Spleen (tissue), 7 donors: ENCODE measurements at regions not wholly inside any gene's neighbourhood (a gene's known extent, or its start where the extent isn't known, plus 50 kb on each side); places are given as distances from the start of the nearest gene placed in this dataset.

ENCODE experiments used
- CTCF ChIP-seq, 11 experiments: fragments of 200-600 bp in 7 of 11; fragments of 450-650 bp in 4 of 11; sonication (generic) in 4 of 11; IDR thresholded peaks in 8 of 11; conservative IDR thresholded peaks in 3 of 11; 1 replicate in 7 of 11; 2 replicates in 4 of 11; pipeline versions ENCODE4 v1.4.0 to v1.8.0; 2016 to 2021; ENCODE audit warnings: antibody characterized with exemption in 11 of 11, inconsistent platforms in 4 of 11, mild to moderate bottlenecking in 1 of 11
- POLR2A ChIP-seq, 3 donors: fragments of 450-650 bp; IDR thresholded peaks; one replicate each; pipeline ENCODE4 v1.5.1; 2017; ENCODE audit warnings: antibody characterized with exemption in 3 of 3, mild to moderate bottlenecking in 1 of 3
- donor health status: DM: no; HTN: no; CAD: no; lungs with moderate emphysema.
- donor health status: DM: no; HTN: no; CAD: no.
- donor health status: DM: no; HTN: no; CAD: no.

GRCh38 chr10:128186959-128187787 lies 61.0 kb upstream of the MKI67 start:
- TF ChIP-seq CTCF (IDR thresholded peaks at IDR 0.05 in 8 of 11, conservative IDR thresholded peaks at IDR 0.05 in 3 of 11): no peak
- no peak for TF ChIP-seq POLR2A (IDR thresholded peaks at IDR 0.05)
